Kidney tubule cell (primary cell): ENCODE measurements at regions not wholly inside any gene's neighbourhood (a gene's known extent, or its start where the extent isn't known, plus 50 kb on each side); places are given as distances from the start of the nearest gene placed in this dataset.
"Not testable (repeated sequence)": the region's sequence is repeated elsewhere in the genome, so short reads cannot be mapped to it uniquely, and the experiment has no call there.

ENCODE experiments used
- DNase-seq: peaks from one replicate; pipeline ENCODE4 v3.0.0-alpha.2; 2018; ENCODE audit warnings: low spot score

GRCh38 chr11:38721586-38722315, 2123.7 kb upstream of the RAG2 start:
- no peak for DNase-seq

- no peak for DNase-seq
These were observed 2120.6 kb upstream of the RAG2 start for GRCh38 chr11:38718659-38719058.

- DNase-seq: no peak
These were observed 2120.0 kb upstream of the RAG2 start for GRCh38 chr11:38718049-38718448.

GRCh38 chr11:38711110-38711509, 2113.1 kb upstream of the RAG2 start:
- no peak for DNase-seq

- DNase-seq: no peak
These were observed 2112.2 kb upstream of the RAG2 start for GRCh38 chr11:38710262-38710661.

GRCh38 chr11:38700111-38700510, 2102.1 kb upstream of the RAG2 start:
- no peak for DNase-seq

GRCh38 chr11:38693306-38693705, 2095.3 kb upstream of the RAG2 start:
- no peak for DNase-seq

GRCh38 chr11:38690211-38690610, 2092.2 kb upstream of the RAG2 start:
- DNase-seq: not testable (repeated sequence)

- DNase-seq: no peak
These were observed 2089.0 kb upstream of the RAG2 start for GRCh38 chr11:38687008-38687407.

GRCh38 chr11:38683484-38683883, 2085.4 kb upstream of the RAG2 start:
- no peak for DNase-seq

GRCh38 chr11:38680746-38681145, 2082.7 kb upstream of the RAG2 start:
- peak; percentile 7 for DNase-seq

GRCh38 chr11:38680166-38680565, 2082.1 kb upstream of the RAG2 start:
- no peak for DNase-seq

- no peak for DNase-seq
These were observed 2074.4 kb upstream of the RAG2 start for GRCh38 chr11:38672445-38672844.

- no peak for DNase-seq
These were observed 2069.3 kb upstream of the RAG2 start for GRCh38 chr11:38667359-38667758.

GRCh38 chr11:38648604-38649003, 2050.6 kb upstream of the RAG2 start:
- no peak for DNase-seq

GRCh38 chr11:38646382-38646781, 2048.3 kb upstream of the RAG2 start:
- no peak for DNase-seq

GRCh38 chr11:38640854-38641253, 2042.8 kb upstream of the RAG2 start:
- DNase-seq: no peak

- no peak for DNase-seq
These were observed 2014.7 kb upstream of the RAG2 start for GRCh38 chr11:38612701-38613100.

GRCh38 chr11:38601371-38601770, 2003.3 kb upstream of the RAG2 start:
- DNase-seq: not testable (repeated sequence)

GRCh38 chr11:38598418-38598817, 2000.4 kb upstream of the RAG2 start:
- no peak for DNase-seq

- not testable (repeated sequence) for DNase-seq
These were observed 1997.5 kb upstream of the RAG2 start for GRCh38 chr11:38595359-38596016.

GRCh38 chr11:38594895-38595294, 1996.9 kb upstream of the RAG2 start:
- DNase-seq: no peak

GRCh38 chr11:38593649-38594048, 1995.6 kb upstream of the RAG2 start:
- no peak for DNase-seq

GRCh38 chr11:38582756-38583155, 1984.7 kb upstream of the RAG2 start:
- DNase-seq: no peak
